Thoracic aorta (tissue), 2 donors: ENCODE measurements at regions not wholly inside any gene's neighbourhood (a gene's known extent, or its start where the extent isn't known, plus 50 kb on each side); places are given as distances from the start of the nearest gene placed in this dataset.

Source experiments
- ATAC-seq: fragments of 150-250 bp; one replicate; pipeline ENCODE4 v1.8.0; 2017; ENCODE audit warnings: low read depth; ENCODE audit not compliant: insufficient number of reproducible peaks, low FRiP score
- DNase-seq: peaks from one replicate; pipeline ENCODE4 v3.0.0-alpha.2; 2020; ENCODE audit warnings: low spot score
- H3K27ac ChIP-seq, 2 donors: fragments of 200-600 bp; sonication (generic); 1 replicate in 1 of 2; 2 replicates in 1 of 2; pipeline ENCODE4 v1.5.1; 2016; ENCODE audit warnings: mild to moderate bottlenecking in 2 of 2, moderate library complexity in 2 of 2
- H3K27me3 ChIP-seq: fragments of 200-600 bp; sonication (generic); replicated peaks from 2 replicates; pipeline ENCODE4 v1.6.0; 2016; ENCODE audit warnings: mild to moderate bottlenecking; ENCODE audit not compliant: insufficient read depth
- H3K36me3 ChIP-seq: fragments of 200-600 bp; sonication (generic); one replicate; pipeline ENCODE4 v1.5.1; 2016
- H3K4me1 ChIP-seq, 2 donors: fragments of 200-600 bp; sonication (generic); 1 replicate in 1 of 2; 2 replicates in 1 of 2; pipeline versions ENCODE4 v1.5.1 to v1.6.0; 2016; ENCODE audit warnings: low read depth in 2 of 2, mild to moderate bottlenecking in 1 of 2; ENCODE audit not compliant: control insufficient read depth in 1 of 2
- H3K4me3 ChIP-seq: fragments of 200-600 bp; sonication (generic); 2 replicates; pipeline ENCODE4 v1.5.1; 2016; ENCODE audit warnings: mild to moderate bottlenecking
- H3K9me3 ChIP-seq: fragments of 200-600 bp; sonication (generic); 2 replicates; pipeline ENCODE4 v1.5.1; 2016
- TF ChIP-seq, protein P1 (sequence below): fragments of 200-600 bp; sonication (generic); IDR thresholded peaks from one replicate; pipeline ENCODE4 v1.5.1; 2019; ENCODE audit warnings: antibody characterized with exemption

DNA sequence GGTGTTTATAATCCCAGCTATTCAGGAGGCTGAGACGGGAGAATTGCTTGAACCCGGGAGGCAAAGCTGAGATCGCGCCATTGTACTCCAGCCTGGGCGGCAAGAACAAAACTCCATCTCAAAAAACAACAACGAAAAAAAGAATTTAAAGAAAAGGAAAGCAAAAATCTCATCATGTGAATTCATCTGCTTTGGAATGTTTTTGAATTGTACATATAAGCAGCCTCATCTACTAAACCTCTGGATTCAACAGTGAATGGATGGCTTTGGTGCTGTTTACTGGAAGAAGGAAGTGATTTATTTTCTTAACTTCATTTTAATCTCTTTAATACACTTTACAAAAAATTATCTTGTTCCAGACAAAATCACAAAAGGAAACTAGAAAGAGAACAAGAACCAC lies 51.8 kb upstream of the PNRC1 start:
- Histone ChIP-seq H3K27me3 (no peaks in the 10 kb centered on the region), H3K36me3 (no peaks in the 10 kb centered on the region), H3K4me1 (peaks cover 12 to 27% of the 10 kb centered on the region in 2 donors), H3K9me3 (no peaks in the 10 kb centered on the region), H3K27ac (no peak overlapping the region), H3K4me3 (no peak overlapping the region)
- DNase-seq (no peak), ATAC-seq (no peak)
- TF ChIP-seq, protein P1, sequence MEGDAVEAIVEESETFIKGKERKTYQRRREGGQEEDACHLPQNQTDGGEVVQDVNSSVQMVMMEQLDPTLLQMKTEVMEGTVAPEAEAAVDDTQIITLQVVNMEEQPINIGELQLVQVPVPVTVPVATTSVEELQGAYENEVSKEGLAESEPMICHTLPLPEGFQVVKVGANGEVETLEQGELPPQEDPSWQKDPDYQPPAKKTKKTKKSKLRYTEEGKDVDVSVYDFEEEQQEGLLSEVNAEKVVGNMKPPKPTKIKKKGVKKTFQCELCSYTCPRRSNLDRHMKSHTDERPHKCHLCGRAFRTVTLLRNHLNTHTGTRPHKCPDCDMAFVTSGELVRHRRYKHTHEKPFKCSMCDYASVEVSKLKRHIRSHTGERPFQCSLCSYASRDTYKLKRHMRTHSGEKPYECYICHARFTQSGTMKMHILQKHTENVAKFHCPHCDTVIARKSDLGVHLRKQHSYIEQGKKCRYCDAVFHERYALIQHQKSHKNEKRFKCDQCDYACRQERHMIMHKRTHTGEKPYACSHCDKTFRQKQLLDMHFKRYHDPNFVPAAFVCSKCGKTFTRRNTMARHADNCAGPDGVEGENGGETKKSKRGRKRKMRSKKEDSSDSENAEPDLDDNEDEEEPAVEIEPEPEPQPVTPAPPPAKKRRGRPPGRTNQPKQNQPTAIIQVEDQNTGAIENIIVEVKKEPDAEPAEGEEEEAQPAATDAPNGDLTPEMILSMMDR = no peak

DNA sequence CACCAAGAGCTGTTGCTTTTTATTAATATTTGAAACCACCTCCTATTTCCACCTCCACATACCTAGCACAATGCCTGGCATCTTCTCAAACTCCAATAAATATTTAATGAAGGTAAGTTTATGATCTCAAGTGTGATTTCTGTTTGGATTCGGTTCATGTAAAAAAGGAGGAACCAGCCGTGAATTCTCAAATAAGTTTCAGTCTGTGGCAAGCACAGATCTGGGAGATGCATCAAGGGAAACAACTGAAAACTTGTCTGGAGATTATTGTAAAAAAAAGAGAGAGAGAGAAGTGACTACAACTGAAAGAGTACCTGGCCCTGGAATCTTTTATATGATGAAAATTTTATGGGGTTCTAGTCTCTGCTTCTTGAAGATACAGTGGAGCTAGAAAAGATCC lies 52.8 kb upstream of the PNRC1 start:
- Histone ChIP-seq H3K4me1 (peaks cover 21 to 35% of the 10 kb centered on the region in 2 donors), H3K4me3 (no peak overlapping the region), H3K27ac (no peak overlapping the region), H3K36me3 (no peaks in the 10 kb centered on the region), H3K9me3 (no peaks in the 10 kb centered on the region), H3K27me3 (no peaks in the 10 kb centered on the region)
- TF ChIP-seq, protein P1 = no peak
- ATAC-seq = no peak
- DNase-seq = no peak

- Histone ChIP-seq H3K9me3 (no peaks in the 10 kb centered on the region), H3K27me3 (no peaks in the 10 kb centered on the region), H3K36me3 (no peaks in the 10 kb centered on the region), H3K4me1 (peaks cover 28 to 43% of the 10 kb centered on the region in 2 donors), H3K27ac (peak overlapping the region in 1 of 2 donors; percentile 75), H3K4me3 (no peak overlapping the region)
- TF ChIP-seq, protein P1 = no peak
- DNase-seq = no peak
- ATAC-seq = no peak
Observed at GRCh38 chr6:89026151-89026550, 54.4 kb upstream of the PNRC1 start.

- ATAC-seq (no peak), DNase-seq (no peak)
- Histone ChIP-seq H3K27ac (peak overlapping the region in 1 of 2 donors; percentile 75), H3K36me3 (no peaks in the 10 kb centered on the region), H3K4me1 (peaks cover 28 to 43% of the 10 kb centered on the region in 2 donors), H3K9me3 (no peaks in the 10 kb centered on the region), H3K27me3 (no peaks in the 10 kb centered on the region), H3K4me3 (no peak overlapping the region)
- TF ChIP-seq, protein P1 = no peak
Observed at GRCh38 chr6:89025633-89026032, 54.9 kb upstream of the PNRC1 start.

DNA sequence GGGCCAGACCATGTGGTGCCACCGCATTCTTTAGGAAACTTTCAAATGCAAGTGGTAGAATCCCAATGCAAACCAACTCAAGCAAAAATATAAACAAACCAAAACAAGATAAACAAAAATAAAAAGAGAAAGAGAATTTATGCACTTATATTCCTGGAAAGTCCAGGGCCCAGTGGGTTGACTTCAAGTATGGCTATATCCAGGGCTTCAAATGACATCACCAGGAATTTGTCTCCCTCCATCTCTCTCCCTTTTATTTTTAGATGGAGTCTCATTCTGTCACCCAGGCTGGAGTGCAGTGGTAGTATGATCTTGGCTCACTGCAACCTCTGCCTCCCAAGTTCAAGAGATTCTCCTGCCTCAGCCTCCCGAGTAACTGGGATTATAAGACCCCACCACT lies 56.1 kb upstream of the PNRC1 start:
- H3K27ac ChIP-seq = peak overlapping the region; percentile 74 to 75
- H3K36me3 ChIP-seq = no peaks in the 10 kb centered on the region
- peaks cover 28 to 43% of the 10 kb centered on the region in 2 donors for H3K4me1 ChIP-seq
- ATAC-seq = no peak
- no peak for DNase-seq
- no peaks in the 10 kb centered on the region for H3K9me3 ChIP-seq
- TF ChIP-seq, protein P1 = no peak
- H3K4me3 ChIP-seq = no peak overlapping the region
- no peaks in the 10 kb centered on the region for H3K27me3 ChIP-seq
